SU-DHL-6 (cell line): ENCODE measurements at regions not wholly inside any gene's neighbourhood (a gene's known extent, or its start where the extent isn't known, plus 50 kb on each side); places are given as distances from the start of the nearest gene placed in this dataset.

ENCODE experiments used
- H2AFZ ChIP-seq: fragments of 200-600 bp; sonication (generic); 2 replicates; pipeline ENCODE4 v1.6.1; 2014; ENCODE audit warnings: low read depth, mild to moderate bottlenecking, moderate library complexity, mixed read lengths, antibody characterized with exemption, low read length; ENCODE audit not compliant: severe bottlenecking
- H3F3A ChIP-seq: fragments of 200-600 bp; shearing (Covaris generic); 2 replicates; pipeline ENCODE4 v1.6.0; 2016; ENCODE audit warnings: antibody characterized with exemption, mild to moderate bottlenecking; ENCODE audit not compliant: insufficient read depth
- H3K27ac ChIP-seq: fragments of 200-600 bp; sonication (generic); 2 replicates; pipeline ENCODE4 v1.5.1; 2016; ENCODE audit warnings: low read depth, mild to moderate bottlenecking, low read length, moderate library complexity, mixed read lengths
- H3K27me3 ChIP-seq: fragments of 200-600 bp; sonication (generic), shearing (Covaris generic); 2 replicates; pipeline ENCODE4 v1.6.0; 2014; ENCODE audit warnings: mild to moderate bottlenecking, low read length
- H3K36me3 ChIP-seq: fragments of 200-600 bp; sonication (generic); 2 replicates; pipeline ENCODE4 v1.6.1; 2014; ENCODE audit warnings: mild to moderate bottlenecking, low read length, mixed read lengths
- H3K4me2 ChIP-seq: fragments of 300-600, 200-600 bp; shearing (Covaris generic), sonication (generic); 2 replicates; pipeline ENCODE4 v1.6.0; 2014; ENCODE audit warnings: low read length, low read depth, mild to moderate bottlenecking; ENCODE audit not compliant: poor library complexity, severe bottlenecking
- H3K4me3 ChIP-seq: fragments of 200-600 bp; sonication (generic); 2 replicates; pipeline ENCODE4 v1.5.1; 2014; ENCODE audit warnings: antibody characterized with exemption, low read length, mild to moderate bottlenecking, mixed read lengths; ENCODE audit not compliant: insufficient read depth, poor library complexity, severe bottlenecking
- H3K79me2 ChIP-seq: fragments of 200-600 bp; sonication (generic); 2 replicates; pipeline ENCODE4 v1.6.1; 2014; ENCODE audit warnings: mild to moderate bottlenecking, low read length, moderate library complexity; ENCODE audit not compliant: insufficient read depth
- H3K9ac ChIP-seq: fragments of 200-600 bp; sonication (generic); 2 replicates; pipeline ENCODE4 v1.7.0; 2014; ENCODE audit warnings: mild to moderate bottlenecking, low read length
- H3K9me2 ChIP-seq: fragments of 200-600 bp; sonication (generic); replicated peaks from 2 replicates; pipeline ENCODE4 v1.6.1; 2014; ENCODE audit warnings: low read length; ENCODE audit not compliant: insufficient read depth
- H3K9me3 ChIP-seq: fragments of 200-600 bp; sonication (generic); 2 replicates; pipeline ENCODE4 v1.6.1; 2014; ENCODE audit warnings: low read length, mixed read lengths; ENCODE audit not compliant: insufficient read depth
- H4K20me1 ChIP-seq: fragments of 200-600 bp; sonication (generic); 2 replicates; pipeline ENCODE4 v1.6.1; 2014; ENCODE audit warnings: low read depth, mild to moderate bottlenecking, antibody characterized with exemption, low read length, moderate library complexity, mixed read lengths
- EZH2phosphoT487 ChIP-seq: fragments of 200-600 bp; sonication (generic), shearing (Covaris generic); conservative IDR thresholded peaks from 2 replicates; pipeline ENCODE4 v1.6.1; 2018; ENCODE audit warnings: mild to moderate bottlenecking, antibody characterized with exemption, low read length, moderate library complexity, mixed read lengths
- TF ChIP-seq, protein P1 (sequence below): fragments of 200-600 bp; sonication (generic); IDR thresholded peaks from one replicate; pipeline ENCODE4 v1.5.1; 2017; ENCODE audit warnings: antibody characterized with exemption, mild to moderate bottlenecking, low read length, moderate library complexity; ENCODE audit not compliant: insufficient read depth, poor library complexity, severe bottlenecking

DNA sequence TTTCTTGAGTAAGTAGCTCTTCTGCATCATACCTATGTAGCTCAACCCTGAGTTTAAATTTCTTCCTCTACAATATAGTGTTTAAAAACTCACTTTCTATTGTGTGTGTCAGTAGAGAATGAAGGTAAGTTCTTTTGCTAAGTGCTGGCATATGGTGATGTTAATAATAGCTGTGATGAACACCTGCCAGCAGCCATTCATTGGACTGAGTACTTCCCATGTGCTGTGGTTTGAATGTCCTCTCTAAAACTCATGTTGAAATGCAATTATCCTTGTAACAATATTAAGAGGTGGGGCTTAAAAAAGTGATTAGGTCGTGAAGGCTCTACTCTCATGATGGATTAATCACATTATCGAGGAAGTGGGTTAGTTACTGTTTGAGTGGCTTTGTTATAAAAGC is 645.2 kb upstream of the RGMB start:
- no peaks in the 10 kb centered on the region for H3K9me3 ChIP-seq
- TF ChIP-seq, protein P1, sequence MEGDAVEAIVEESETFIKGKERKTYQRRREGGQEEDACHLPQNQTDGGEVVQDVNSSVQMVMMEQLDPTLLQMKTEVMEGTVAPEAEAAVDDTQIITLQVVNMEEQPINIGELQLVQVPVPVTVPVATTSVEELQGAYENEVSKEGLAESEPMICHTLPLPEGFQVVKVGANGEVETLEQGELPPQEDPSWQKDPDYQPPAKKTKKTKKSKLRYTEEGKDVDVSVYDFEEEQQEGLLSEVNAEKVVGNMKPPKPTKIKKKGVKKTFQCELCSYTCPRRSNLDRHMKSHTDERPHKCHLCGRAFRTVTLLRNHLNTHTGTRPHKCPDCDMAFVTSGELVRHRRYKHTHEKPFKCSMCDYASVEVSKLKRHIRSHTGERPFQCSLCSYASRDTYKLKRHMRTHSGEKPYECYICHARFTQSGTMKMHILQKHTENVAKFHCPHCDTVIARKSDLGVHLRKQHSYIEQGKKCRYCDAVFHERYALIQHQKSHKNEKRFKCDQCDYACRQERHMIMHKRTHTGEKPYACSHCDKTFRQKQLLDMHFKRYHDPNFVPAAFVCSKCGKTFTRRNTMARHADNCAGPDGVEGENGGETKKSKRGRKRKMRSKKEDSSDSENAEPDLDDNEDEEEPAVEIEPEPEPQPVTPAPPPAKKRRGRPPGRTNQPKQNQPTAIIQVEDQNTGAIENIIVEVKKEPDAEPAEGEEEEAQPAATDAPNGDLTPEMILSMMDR, result no peak
- TF ChIP-seq EZH2phosphoT487, result no peak
- H3K79me2 ChIP-seq, result no peaks in the 10 kb centered on the region
- H3F3A ChIP-seq, result no peaks in the 10 kb centered on the region
- no peaks in the 10 kb centered on the region for H4K20me1 ChIP-seq
- no peak overlapping the region for H3K27ac ChIP-seq
- H3K27me3 ChIP-seq, result no peaks in the 10 kb centered on the region
- H3K9ac ChIP-seq, result no peak overlapping the region
- no peak overlapping the region for H2AFZ ChIP-seq
- no peaks in the 10 kb centered on the region for H3K9me2 ChIP-seq
- H3K4me2 ChIP-seq, result no peak overlapping the region
- no peaks in the 10 kb centered on the region for H3K36me3 ChIP-seq
- no peak overlapping the region for H3K4me3 ChIP-seq

DNA sequence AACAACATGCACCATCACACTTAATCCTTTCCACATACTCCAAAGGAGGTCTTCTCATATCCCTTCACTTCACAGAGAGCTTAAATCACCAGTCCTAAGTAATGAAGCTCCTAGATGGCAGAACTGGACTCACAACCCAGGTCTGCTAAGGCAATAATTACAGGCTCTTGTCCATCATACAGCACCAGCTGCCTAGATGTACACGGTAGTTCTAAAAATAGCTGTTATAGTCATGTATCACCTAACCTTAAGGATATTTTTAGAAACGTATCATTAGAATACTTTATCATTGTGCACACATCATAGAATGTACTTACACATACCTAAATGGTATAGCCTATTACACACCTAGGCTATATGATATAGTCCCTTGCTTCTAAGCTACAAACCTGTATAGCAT is 644.6 kb upstream of the RGMB start:
- Histone ChIP-seq H3K9ac (no peak overlapping the region), H3K9me3 (no peaks in the 10 kb centered on the region), H2AFZ (no peak overlapping the region), H4K20me1 (no peaks in the 10 kb centered on the region), H3K36me3 (no peaks in the 10 kb centered on the region), H3K9me2 (no peaks in the 10 kb centered on the region), H3K27ac (no peak overlapping the region), H3K4me3 (no peak overlapping the region), H3K79me2 (no peaks in the 10 kb centered on the region), H3K27me3 (no peaks in the 10 kb centered on the region), H3K4me2 (no peak overlapping the region), H3F3A (no peaks in the 10 kb centered on the region)
- TF ChIP-seq, protein P1, result no peak
- no peak for TF ChIP-seq EZH2phosphoT487

DNA sequence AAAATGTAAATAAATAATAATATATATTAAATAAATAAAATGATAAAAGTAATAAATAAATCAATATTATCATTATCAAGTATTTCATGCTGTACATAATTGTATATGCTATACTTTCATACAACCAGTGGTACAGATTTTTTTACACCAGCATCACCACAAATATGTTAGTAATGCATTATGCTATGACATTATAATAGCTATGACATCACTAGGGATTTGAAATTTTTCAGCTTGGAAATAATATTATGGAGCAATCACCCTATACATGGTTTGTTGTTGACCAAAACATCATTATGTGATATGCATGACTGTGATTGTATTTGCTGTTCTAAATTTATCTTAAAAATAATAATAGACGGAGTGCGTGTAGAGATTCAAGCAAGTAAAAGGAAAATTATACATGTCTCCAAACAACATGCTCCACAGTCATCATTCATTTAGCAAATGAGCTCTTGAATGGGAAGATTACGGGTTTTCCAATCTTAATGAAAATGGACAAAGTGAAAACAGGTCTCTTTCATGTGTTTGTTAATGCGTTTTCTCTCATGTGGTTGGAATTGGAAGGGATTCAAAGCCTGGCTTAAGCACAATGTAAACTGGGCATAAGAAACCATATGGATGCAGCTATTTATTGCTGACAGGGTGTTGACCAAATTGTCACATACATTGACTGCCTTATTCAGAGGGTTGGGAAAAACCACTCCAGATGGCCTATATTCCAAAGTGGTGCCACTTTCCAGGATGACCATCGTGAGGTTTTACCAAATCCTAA is 643.0 kb upstream of the RGMB start:
- no peaks in the 10 kb centered on the region for H3K27me3 ChIP-seq
- H3K79me2 ChIP-seq, result no peaks in the 10 kb centered on the region
- H2AFZ ChIP-seq, result no peak overlapping the region
- TF ChIP-seq, protein P1, result no peak
- TF ChIP-seq EZH2phosphoT487, result no peak
- H3K4me2 ChIP-seq, result no peak overlapping the region
- no peaks in the 10 kb centered on the region for H3K36me3 ChIP-seq
- no peak overlapping the region for H3K27ac ChIP-seq
- no peak overlapping the region for H3K9ac ChIP-seq
- no peaks in the 10 kb centered on the region for H4K20me1 ChIP-seq
- no peak overlapping the region for H3K4me3 ChIP-seq
- no peaks in the 10 kb centered on the region for H3K9me2 ChIP-seq
- H3K9me3 ChIP-seq, result no peaks in the 10 kb centered on the region
- no peaks in the 10 kb centered on the region for H3F3A ChIP-seq
